Activated T-cell treated with anti-CD3 and anti-CD28 coated beads, Interleukin-2, amount 50 U/mL, for 4 hours (primary cell): ENCODE measurements at regions not wholly inside any gene's neighbourhood (a gene's known extent, or its start where the extent isn't known, plus 50 kb on each side); places are given as distances from the start of the nearest gene placed in this dataset.

Source experiments
- ATAC-seq, 2 donors: fragments of 200-7000 bp; cut with Tn5 transposase; one replicate each; pipeline ENCODE4 v1.10.0; 2021
- DNase-seq: peaks from one replicate; pipeline ENCODE4 v3.0.0-alpha.2; 2020
- H3K27me3 Mint-ChIP-seq: one replicate; pipeline ENCODE4 v1.8.0; 2021; ENCODE audit warnings: low read depth, mixed read lengths
- H3K36me3 Mint-ChIP-seq: one replicate; pipeline ENCODE4 v1.8.0; 2022; ENCODE audit warnings: mixed read lengths; ENCODE audit not compliant: insufficient read depth
- H3K4me1 Mint-ChIP-seq: one replicate; pipeline ENCODE4 v1.8.0; 2021; ENCODE audit warnings: low read depth, mixed read lengths
- H3K4me3 Mint-ChIP-seq: one replicate; pipeline ENCODE4 v1.8.0; 2021; ENCODE audit warnings: mild to moderate bottlenecking, moderate library complexity, mixed read lengths
- H3K9me3 Mint-ChIP-seq: one replicate; pipeline ENCODE4 v1.8.0; 2021; ENCODE audit warnings: mixed read lengths

DNA sequence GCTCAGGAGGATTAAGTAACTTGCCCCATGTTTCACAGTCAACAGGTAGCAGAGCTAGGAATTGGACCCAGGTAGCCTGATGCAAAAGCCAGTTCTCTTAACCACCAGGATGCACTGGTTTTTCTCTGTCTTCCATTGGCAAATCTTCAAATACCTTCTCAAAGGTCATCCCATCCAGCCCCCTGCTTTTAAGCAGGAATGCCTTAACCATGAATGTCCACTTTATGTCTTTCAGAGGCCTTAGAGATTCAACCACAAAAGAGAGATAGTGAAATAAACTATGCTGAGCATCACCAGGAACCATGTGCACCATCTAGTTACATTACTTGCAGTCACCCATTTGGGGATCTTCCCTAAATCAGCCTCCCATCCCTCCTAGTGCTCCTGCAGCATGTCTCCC lies 94.3 kb downstream of the C17orf67 start:
- H3K36me3 Mint-ChIP-seq = no peaks in the 10 kb centered on the region
- ATAC-seq (no peak), DNase-seq (no peak)
- H3K27me3 Mint-ChIP-seq = peaks cover 10% of the 10 kb centered on the region
- no peak overlapping the region for H3K4me3 Mint-ChIP-seq
- no peaks in the 10 kb centered on the region for H3K9me3 Mint-ChIP-seq
- no peaks in the 10 kb centered on the region for H3K4me1 Mint-ChIP-seq

DNA sequence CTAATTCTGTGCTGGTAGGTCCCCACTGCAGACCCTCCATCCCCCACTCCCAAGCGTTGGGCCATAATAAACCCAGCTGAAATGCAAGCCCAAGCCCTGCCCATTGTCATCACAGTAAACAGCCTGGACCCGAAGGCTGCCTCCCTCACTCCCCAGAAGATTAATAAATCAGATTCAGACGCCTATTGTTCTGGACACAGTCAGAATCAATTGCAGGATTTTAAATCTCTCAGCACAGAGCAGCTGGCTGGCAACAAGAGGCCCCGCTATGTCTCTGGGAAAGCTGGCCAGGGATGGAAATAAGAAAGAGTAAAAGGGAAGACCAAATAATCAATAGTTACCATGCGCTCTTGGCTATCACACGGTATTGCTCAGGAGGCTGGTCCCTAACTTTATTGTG lies 93.9 kb downstream of the C17orf67 start:
- Mint-ChIP-seq H3K36me3 (no peaks in the 10 kb centered on the region), H3K4me3 (no peak overlapping the region), H3K4me1 (no peaks in the 10 kb centered on the region), H3K9me3 (no peaks in the 10 kb centered on the region), H3K27me3 (peaks cover 10% of the 10 kb centered on the region)
- DNase-seq (no peak), ATAC-seq (no peak)

DNA sequence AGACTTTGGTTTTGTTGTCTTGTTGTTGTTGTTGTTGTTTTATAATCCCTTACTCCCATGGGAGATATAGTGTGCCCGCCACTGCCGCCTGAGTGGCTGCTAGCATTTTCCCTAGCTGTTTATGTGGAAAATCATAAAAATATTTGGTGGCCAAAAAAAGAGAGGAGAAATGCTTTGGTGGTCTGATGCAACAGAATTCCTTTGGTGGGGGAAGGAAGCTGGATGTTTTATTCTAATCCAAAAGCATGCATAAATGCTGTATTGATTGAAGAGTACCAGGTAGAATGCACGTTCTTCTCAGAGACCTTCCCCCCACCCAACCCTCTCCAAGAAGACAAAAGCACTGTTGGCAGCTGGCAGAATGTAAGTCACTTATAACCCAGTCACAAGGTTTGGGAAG lies 93.2 kb downstream of the C17orf67 start:
- no peak for ATAC-seq
- peaks cover 10% of the 10 kb centered on the region for H3K27me3 Mint-ChIP-seq
- no peaks in the 10 kb centered on the region for H3K36me3 Mint-ChIP-seq
- no peaks in the 10 kb centered on the region for H3K4me1 Mint-ChIP-seq
- no peaks in the 10 kb centered on the region for H3K9me3 Mint-ChIP-seq
- no peak overlapping the region for H3K4me3 Mint-ChIP-seq
- no peak for DNase-seq
